ENCODE measurements at regions not wholly inside any gene's neighbourhood (a gene's known extent, or its start where the extent isn't known, plus 50 kb on each side); places are given as distances from the start of the nearest gene placed in this dataset.

DNA sequence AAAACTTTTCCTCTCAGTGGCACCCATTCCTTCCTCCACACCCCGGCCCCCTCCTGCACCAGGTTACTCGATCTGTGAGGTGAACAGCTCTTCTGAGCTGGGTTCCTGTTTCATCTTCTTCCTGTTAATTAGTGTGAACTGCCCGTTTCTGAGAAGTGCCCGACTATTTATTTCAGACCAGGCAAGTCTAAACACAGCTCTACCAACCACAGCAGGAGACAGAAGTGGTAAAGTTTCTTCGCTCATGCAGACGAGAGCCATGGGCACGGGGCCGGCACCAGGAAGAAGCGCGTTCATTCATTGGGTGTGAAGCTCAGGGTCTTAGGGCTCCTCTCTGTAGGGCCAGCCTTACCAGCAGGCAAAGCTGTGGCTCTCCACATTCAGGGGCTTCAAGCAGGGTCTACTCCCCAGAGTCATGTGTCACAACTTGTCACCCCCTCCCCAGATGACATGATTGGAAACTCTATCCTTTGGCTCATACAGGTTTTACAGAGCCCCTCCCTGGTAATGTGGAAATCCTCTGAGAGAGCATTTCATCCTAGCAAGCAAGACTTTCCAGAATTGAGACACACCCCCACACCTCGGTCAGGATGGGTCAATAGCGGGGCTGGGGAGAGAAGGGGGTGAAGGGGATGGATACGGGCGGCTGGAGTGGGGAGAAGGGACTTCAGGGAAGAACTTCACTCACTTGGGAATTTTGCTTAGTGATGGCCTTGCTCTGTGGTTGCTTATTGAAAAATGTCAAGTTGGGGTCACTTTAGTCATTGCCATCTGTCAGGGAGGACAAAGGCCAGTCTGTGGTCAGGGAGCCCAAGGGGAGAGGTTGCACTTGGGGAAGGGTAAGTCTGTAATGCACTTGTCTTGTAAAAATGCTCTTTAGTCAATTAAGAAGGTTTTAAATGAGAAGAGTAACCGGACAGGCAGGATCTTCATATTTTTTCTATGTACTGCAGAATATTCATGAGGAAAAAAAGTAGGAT is 121.6 kb upstream of the TRIM2 start:
- no peak overlapping the region for H2AFZ ChIP-seq (ENCODE audit: low read depth, low read length)
- no peaks in the 10 kb centered on the region for H3K9me3 ChIP-seq (ENCODE audit: insufficient read depth, low read length, severe bottlenecking)
- ATAC-seq (ENCODE audit: insufficient read depth, low read depth) = no peak
- H3K36me3 ChIP-seq (ENCODE audit: insufficient read depth, low read length) = no peaks in the 10 kb centered on the region
- no peak overlapping the region for H3K4me3 ChIP-seq (ENCODE audit: low read depth in 1 of 2, low read length in 2 of 2)
- no peak for DNase-seq
- H4K20me1 ChIP-seq (ENCODE audit: insufficient read depth, low read length) = no peaks in the 10 kb centered on the region
- H3K4me2 ChIP-seq (ENCODE audit: insufficient read depth, low read length) = no peak overlapping the region
- H3K9ac ChIP-seq (ENCODE audit: low read depth, low read length) = no peak overlapping the region
- no peaks in the 10 kb centered on the region for H3K27me3 ChIP-seq (ENCODE audit: insufficient read depth, low read length, poor library complexity)
- H3K4me1 ChIP-seq (ENCODE audit: insufficient read depth, low read length) = peaks cover 30% of the 10 kb centered on the region
- no peak overlapping the region for H3K27ac ChIP-seq (ENCODE audit: low read length)
- TF ChIP-seq, protein P1, sequence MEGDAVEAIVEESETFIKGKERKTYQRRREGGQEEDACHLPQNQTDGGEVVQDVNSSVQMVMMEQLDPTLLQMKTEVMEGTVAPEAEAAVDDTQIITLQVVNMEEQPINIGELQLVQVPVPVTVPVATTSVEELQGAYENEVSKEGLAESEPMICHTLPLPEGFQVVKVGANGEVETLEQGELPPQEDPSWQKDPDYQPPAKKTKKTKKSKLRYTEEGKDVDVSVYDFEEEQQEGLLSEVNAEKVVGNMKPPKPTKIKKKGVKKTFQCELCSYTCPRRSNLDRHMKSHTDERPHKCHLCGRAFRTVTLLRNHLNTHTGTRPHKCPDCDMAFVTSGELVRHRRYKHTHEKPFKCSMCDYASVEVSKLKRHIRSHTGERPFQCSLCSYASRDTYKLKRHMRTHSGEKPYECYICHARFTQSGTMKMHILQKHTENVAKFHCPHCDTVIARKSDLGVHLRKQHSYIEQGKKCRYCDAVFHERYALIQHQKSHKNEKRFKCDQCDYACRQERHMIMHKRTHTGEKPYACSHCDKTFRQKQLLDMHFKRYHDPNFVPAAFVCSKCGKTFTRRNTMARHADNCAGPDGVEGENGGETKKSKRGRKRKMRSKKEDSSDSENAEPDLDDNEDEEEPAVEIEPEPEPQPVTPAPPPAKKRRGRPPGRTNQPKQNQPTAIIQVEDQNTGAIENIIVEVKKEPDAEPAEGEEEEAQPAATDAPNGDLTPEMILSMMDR (IDR thresholded peaks at IDR 0.05; ENCODE audit: borderline replicate concordance, extremely low read depth, low read length, poor library complexity, severe bottlenecking) = no peak
- no peak for TF ChIP-seq EZH2 (IDR thresholded peaks at IDR 0.05; ENCODE audit: borderline replicate concordance, low read depth, low read length, severe bottlenecking)
- no peaks in the 10 kb centered on the region for H3K79me2 ChIP-seq (ENCODE audit: insufficient read depth, low read length)

DNA sequence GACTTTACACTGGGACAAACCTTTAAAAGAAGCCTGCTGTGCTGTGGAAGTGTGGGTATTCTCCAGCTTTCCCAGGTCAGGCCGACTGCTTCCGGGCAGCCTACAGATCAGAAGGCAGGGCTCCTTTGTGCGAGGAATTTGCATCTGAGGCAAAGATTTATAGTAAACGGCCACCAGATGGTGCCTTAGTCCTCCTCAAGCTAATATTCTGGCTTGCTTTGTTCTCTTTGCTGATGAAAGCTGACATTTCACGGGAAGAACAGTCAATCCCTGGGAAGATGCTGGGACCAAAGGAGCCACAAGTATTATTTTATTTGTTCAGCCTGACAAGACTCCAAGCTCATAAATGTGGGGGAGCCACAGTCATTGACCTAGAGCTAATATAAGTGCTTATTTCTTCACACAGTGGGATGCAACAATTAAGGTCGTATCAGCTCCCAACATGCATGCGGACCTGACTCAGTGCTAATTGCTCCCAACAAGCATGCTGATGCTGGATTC is 120.7 kb upstream of the TRIM2 start:
- Histone ChIP-seq H3K4me1 (ENCODE audit: insufficient read depth, low read length) (peaks cover 30% of the 10 kb centered on the region), H3K79me2 (ENCODE audit: insufficient read depth, low read length) (no peaks in the 10 kb centered on the region), H3K9ac (ENCODE audit: low read depth, low read length) (no peak overlapping the region), H3K27me3 (ENCODE audit: insufficient read depth, low read length, poor library complexity) (no peaks in the 10 kb centered on the region), H2AFZ (ENCODE audit: low read depth, low read length) (no peak overlapping the region), H3K36me3 (ENCODE audit: insufficient read depth, low read length) (no peaks in the 10 kb centered on the region), H3K9me3 (ENCODE audit: insufficient read depth, low read length, severe bottlenecking) (no peaks in the 10 kb centered on the region), H3K27ac (ENCODE audit: low read length) (no peak overlapping the region), H4K20me1 (ENCODE audit: insufficient read depth, low read length) (no peaks in the 10 kb centered on the region), H3K4me3 (ENCODE audit: low read depth in 1 of 2, low read length in 2 of 2) (no peak overlapping the region), H3K4me2 (ENCODE audit: insufficient read depth, low read length) (no peak overlapping the region; the same call in 1 of the 2 replicates)
- TF ChIP-seq EZH2 (IDR thresholded peaks at IDR 0.05; ENCODE audit: borderline replicate concordance, low read depth, low read length, severe bottlenecking) = no peak
- TF ChIP-seq, protein P1 (IDR thresholded peaks at IDR 0.05; ENCODE audit: borderline replicate concordance, extremely low read depth, low read length, poor library complexity, severe bottlenecking) = peak; percentile 82
- DNase-seq = peak; percentile 67
- ATAC-seq (ENCODE audit: insufficient read depth, low read depth) = peak; percentile 64

DNA sequence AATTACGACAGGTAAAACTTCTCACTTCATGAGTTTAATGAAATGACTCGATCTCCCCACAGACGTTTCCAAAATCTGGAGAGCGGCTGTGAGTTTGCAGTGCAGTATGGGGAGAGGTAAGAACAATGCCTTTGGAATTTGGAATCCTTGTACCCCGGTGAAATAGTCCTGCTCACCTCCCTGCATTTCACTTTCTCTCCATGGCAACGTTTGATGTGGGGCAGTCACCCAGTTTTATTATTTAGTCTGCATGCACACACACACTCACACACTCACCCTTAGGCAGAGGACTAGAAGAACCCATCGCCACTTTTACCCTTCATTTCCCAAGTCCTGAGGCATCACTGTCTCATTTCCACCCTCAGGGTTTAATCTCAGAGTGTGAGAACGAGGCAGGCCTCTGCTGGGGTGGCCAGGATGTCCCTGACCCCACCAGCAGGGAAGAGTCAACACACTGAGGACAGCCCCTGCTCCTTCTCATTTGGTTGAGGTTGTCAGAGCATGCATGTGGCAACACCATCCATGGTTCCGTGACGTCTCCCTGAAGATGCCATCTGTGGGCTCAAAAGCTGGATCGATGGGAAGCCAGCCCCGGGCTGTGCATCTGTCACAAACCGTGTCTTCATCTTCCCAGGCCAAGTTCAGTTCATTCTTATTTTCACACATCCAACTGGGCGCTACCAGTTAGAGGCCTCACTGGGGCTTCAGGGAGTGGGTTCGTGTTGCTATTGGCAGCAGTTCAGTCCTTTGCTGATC is 119.8 kb upstream of the TRIM2 start:
- no peaks in the 10 kb centered on the region for H4K20me1 ChIP-seq (ENCODE audit: insufficient read depth, low read length)

More for the DNA sequence above, 119.8 kb upstream of the TRIM2 start:
- peaks cover 28% of the 10 kb centered on the region for H3K4me1 ChIP-seq (ENCODE audit: insufficient read depth, low read length)
- H3K36me3 ChIP-seq (ENCODE audit: insufficient read depth, low read length) = no peaks in the 10 kb centered on the region
- H3K4me3 ChIP-seq (ENCODE audit: low read depth in 1 of 2, low read length in 2 of 2) = no peak overlapping the region
- H2AFZ ChIP-seq (ENCODE audit: low read depth, low read length) = 0 out of 2 replicates have a peak overlapping the region, but pooled peaks have one; percentile 6
- TF ChIP-seq, protein P1 (IDR thresholded peaks at IDR 0.05; ENCODE audit: borderline replicate concordance, extremely low read depth, low read length, poor library complexity, severe bottlenecking) = no peak
- TF ChIP-seq EZH2 (IDR thresholded peaks at IDR 0.05; ENCODE audit: borderline replicate concordance, low read depth, low read length, severe bottlenecking) = no peak
- no peaks in the 10 kb centered on the region for H3K27me3 ChIP-seq (ENCODE audit: insufficient read depth, low read length, poor library complexity)
- ATAC-seq (ENCODE audit: insufficient read depth, low read depth) = no peak
- H3K9me3 ChIP-seq (ENCODE audit: insufficient read depth, low read length, severe bottlenecking) = no peaks in the 10 kb centered on the region
- no peak overlapping the region for H3K27ac ChIP-seq (ENCODE audit: low read length)
- H3K9ac ChIP-seq (ENCODE audit: low read depth, low read length) = no peak overlapping the region
- no peak overlapping the region for H3K4me2 ChIP-seq (ENCODE audit: insufficient read depth, low read length)
- H3K79me2 ChIP-seq (ENCODE audit: insufficient read depth, low read length) = no peaks in the 10 kb centered on the region
- DNase-seq = no peak
